ENCODE measurements at regions not wholly inside any gene's neighbourhood (a gene's known extent, or its start where the extent isn't known, plus 50 kb on each side); places are given as distances from the start of the nearest gene placed in this dataset.
"Not testable (repeated sequence)": the region's sequence is repeated elsewhere in the genome, so short reads cannot be mapped to it uniquely, and the experiment has no call there.

DNA sequence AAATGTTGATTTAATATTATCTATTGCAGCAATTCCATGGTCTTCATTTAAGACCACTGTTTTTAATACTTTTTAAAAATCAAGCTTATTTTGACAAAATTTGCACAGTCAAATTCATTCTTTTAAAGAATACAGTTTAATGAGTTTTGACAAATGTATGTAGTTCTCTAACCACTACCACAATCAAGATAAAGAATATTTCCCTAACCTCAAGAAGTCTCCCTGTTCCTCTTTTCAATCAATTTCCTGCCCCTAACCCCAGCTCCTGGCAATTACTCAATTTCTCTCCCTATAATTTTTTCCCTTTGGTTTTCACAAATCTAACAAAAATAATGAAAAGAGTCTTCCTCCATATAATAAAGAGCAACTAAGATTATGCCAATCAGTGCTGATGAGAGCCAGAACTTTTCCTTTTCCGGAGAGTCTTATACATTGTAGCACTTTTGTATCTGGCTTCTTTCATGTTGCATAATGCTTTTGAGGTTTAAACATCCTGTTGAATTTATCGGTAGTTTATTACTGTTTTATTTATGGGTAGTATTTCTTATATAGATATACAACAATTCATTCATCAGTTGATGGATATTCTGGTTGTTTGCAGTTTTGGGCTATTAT lies 231.7 kb downstream of the AASDHPPT start:
- no peak overlapping the region for H3K27ac Mint-ChIP-seq
- peaks cover 0 to 10% (median 3%) of the 10 kb centered on the region in 7 donors for H3K9me3 Mint-ChIP-seq
- TF ChIP-seq CTCF (IDR thresholded peaks at IDR 0.05) = no peak
- H3K9ac ChIP-seq (ENCODE audit: insufficient read depth, low read length, poor library complexity, severe bottlenecking) = no peak overlapping the region
- H3K4me1 ChIP-seq (ENCODE audit: control insufficient read depth in 1 of 2, insufficient read depth in 2 of 2, low read length in 2 of 2) = no peaks in the 10 kb centered on the region
- no peak overlapping the region for H3K27ac ChIP-seq (ENCODE audit: low read depth in 1 of 2, low read length in 2 of 2)
- no peaks in the 10 kb centered on the region for H4K20me1 ChIP-seq (ENCODE audit: insufficient read depth, low read length)
- H3K27me3 ChIP-seq (ENCODE audit: control insufficient read depth in 2 of 2, insufficient read depth in 2 of 2, low read length in 2 of 2) = no peaks in the 10 kb centered on the region
- intact Hi-C loops (cut with micrococcal nuclease) = no loop called here
- H3K9me3 ChIP-seq (replicated peaks in 1 of 2; ENCODE audit: control insufficient read depth in 1 of 2, insufficient read depth in 1 of 2, low read length in 2 of 2) = peaks cover 2 to 3% of the 10 kb centered on the region in 2 donors
- no peaks in the 10 kb centered on the region for H3K4me1 Mint-ChIP-seq
- WGBS (ENCODE audit: insufficient coverage) = no CpG with 5 or more reads among the region's 2 CpGs
- no peak overlapping the region for H3K4me3 ChIP-seq (replicated peaks in 1 of 3; ENCODE audit: low read depth in 2 of 3, low read length in 3 of 3)
- H3K27me3 Mint-ChIP-seq (ENCODE audit: low read depth in 3 of 3) = peaks cover 0 to 1% (median 0%) of the 10 kb centered on the region in 3 donors
- H3K4me2 ChIP-seq (replicated peaks; ENCODE audit: extremely low read depth, low read length, poor library complexity, severe bottlenecking) = no peak overlapping the region
- no peaks in the 10 kb centered on the region for H3K36me3 Mint-ChIP-seq
- H2AFZ ChIP-seq (ENCODE audit: insufficient read depth, low read depth, low read length, poor library complexity, severe bottlenecking) = no peak overlapping the region
- DNase-seq = no peak
- H3K79me2 ChIP-seq (ENCODE audit: insufficient read depth, low read length) = no peaks in the 10 kb centered on the region
- no peaks in the 10 kb centered on the region for H3K36me3 ChIP-seq (replicated peaks in 1 of 2; ENCODE audit: control insufficient read depth in 1 of 2, insufficient read depth in 2 of 2, low read length in 2 of 2)
- H3K4me3 Mint-ChIP-seq = no peak overlapping the region

GRCh38 chr11:106311531-106312230 lies 234.2 kb downstream of the AASDHPPT start:
- no peaks in the 10 kb centered on the region for H3K4me1 ChIP-seq (ENCODE audit: control insufficient read depth in 1 of 2, insufficient read depth in 2 of 2, low read length in 2 of 2)
- Mint-ChIP-seq H3K27ac (no peak overlapping the region), H3K4me3 (no peak overlapping the region), H3K9me3 (peaks cover 0 to 2% (median 0%) of the 10 kb centered on the region in 7 donors), H3K27me3 (ENCODE audit: low read depth in 3 of 3) (peaks cover 0 to 1% (median 0%) of the 10 kb centered on the region in 3 donors), H3K4me1 (no peaks in the 10 kb centered on the region), H3K36me3 (no peaks in the 10 kb centered on the region)
- no peak overlapping the region for H3K9ac ChIP-seq (ENCODE audit: insufficient read depth, low read length, poor library complexity, severe bottlenecking)
- H4K20me1 ChIP-seq (ENCODE audit: insufficient read depth, low read length) = no peaks in the 10 kb centered on the region
- H3K4me3 ChIP-seq (replicated peaks in 1 of 3; ENCODE audit: low read depth in 2 of 3, low read length in 3 of 3) = no peak overlapping the region
- intact Hi-C loops (cut with micrococcal nuclease) = no loop called here
- H3K36me3 ChIP-seq (replicated peaks in 1 of 2; ENCODE audit: control insufficient read depth in 1 of 2, insufficient read depth in 2 of 2, low read length in 2 of 2) = no peaks in the 10 kb centered on the region
- no peaks in the 10 kb centered on the region for H3K9me3 ChIP-seq (replicated peaks in 1 of 2; ENCODE audit: control insufficient read depth in 1 of 2, insufficient read depth in 1 of 2, low read length in 2 of 2)
- H2AFZ ChIP-seq (ENCODE audit: insufficient read depth, low read depth, low read length, poor library complexity, severe bottlenecking) = no peak overlapping the region
- no peak for TF ChIP-seq CTCF (IDR thresholded peaks at IDR 0.05)
- no peak for DNase-seq
- no peaks in the 10 kb centered on the region for H3K27me3 ChIP-seq (ENCODE audit: control insufficient read depth in 2 of 2, insufficient read depth in 2 of 2, low read length in 2 of 2)
- 100% methylated on average over 2 of the region's 3 CpGs for whole genome bisulfite sequencing (ENCODE audit: insufficient coverage)
- H3K79me2 ChIP-seq (ENCODE audit: insufficient read depth, low read length) = no peaks in the 10 kb centered on the region
- no peak overlapping the region for H3K27ac ChIP-seq (ENCODE audit: low read depth in 1 of 2, low read length in 2 of 2)
- no peak overlapping the region for H3K4me2 ChIP-seq (replicated peaks; ENCODE audit: extremely low read depth, low read length, poor library complexity, severe bottlenecking)

GRCh38 chr11:106317208-106317773 lies 239.8 kb downstream of the AASDHPPT start:
- H3K4me1 Mint-ChIP-seq; H3K36me3 Mint-ChIP-seq; H3K27ac Mint-ChIP-seq; intact Hi-C loops (cut with micrococcal nuclease); H3K4me3 ChIP-seq (replicated peaks in 1 of 3; ENCODE audit: low read depth in 2 of 3, low read length in 3 of 3); H3K9me3 ChIP-seq (replicated peaks in 1 of 2; ENCODE audit: control insufficient read depth in 1 of 2, insufficient read depth in 1 of 2, low read length in 2 of 2); DNase-seq; H2AFZ ChIP-seq (ENCODE audit: insufficient read depth, low read depth, low read length, poor library complexity, severe bottlenecking); H3K27me3 Mint-ChIP-seq (ENCODE audit: low read depth in 3 of 3); H3K9ac ChIP-seq (ENCODE audit: insufficient read depth, low read length, poor library complexity, severe bottlenecking); H3K27me3 ChIP-seq (ENCODE audit: control insufficient read depth in 2 of 2, insufficient read depth in 2 of 2, low read length in 2 of 2); H3K36me3 ChIP-seq (replicated peaks in 1 of 2; ENCODE audit: control insufficient read depth in 1 of 2, insufficient read depth in 2 of 2, low read length in 2 of 2); H3K79me2 ChIP-seq (ENCODE audit: insufficient read depth, low read length); H3K4me2 ChIP-seq (replicated peaks; ENCODE audit: extremely low read depth, low read length, poor library complexity, severe bottlenecking); H3K27ac ChIP-seq (ENCODE audit: low read depth in 1 of 2, low read length in 2 of 2); H3K4me3 Mint-ChIP-seq; H4K20me1 ChIP-seq (ENCODE audit: insufficient read depth, low read length); H3K4me1 ChIP-seq (ENCODE audit: control insufficient read depth in 1 of 2, insufficient read depth in 2 of 2, low read length in 2 of 2): not testable (repeated sequence)
- WGBS (ENCODE audit: insufficient coverage) = 97% methylated on average over 10 of the region's 36 CpGs
- peaks cover 0 to 19% (median 9%) of the 10 kb centered on the region in 7 donors for H3K9me3 Mint-ChIP-seq
